GM23338 (cell line): ENCODE measurements at regions not wholly inside any gene's neighbourhood (a gene's known extent, or its start where the extent isn't known, plus 50 kb on each side); places are given as distances from the start of the nearest gene placed in this dataset.

ENCODE experiments used
- ATAC-seq: fragments of 200-7000 bp; cut with Tn5 transposase; 3 replicates; pipeline ENCODE4 v1.9.1; 2020
- DNase-seq: peaks from one replicate; pipeline ENCODE4 v3.0.0-alpha.2; 2015; ENCODE audit warnings: low spot score
- H2AFZ ChIP-seq: fragments of 200-600 bp; sonication (generic); 2 replicates; pipeline ENCODE4 v1.8.0; 2016; ENCODE audit warnings: antibody characterized with exemption, mild to moderate bottlenecking, moderate library complexity
- H3F3A ChIP-seq: fragments of 200-600 bp; sonication (generic); replicated peaks from 2 replicates; pipeline ENCODE4 v1.8.0; 2017; ENCODE audit warnings: antibody characterized with exemption, mixed run types, low read depth
- H3K27ac ChIP-seq: fragments of 200-600 bp; sonication (generic); 2 replicates; pipeline ENCODE4 v1.6.1; 2016; ENCODE audit warnings: low read depth
- H3K27me3 ChIP-seq: fragments of 200-600 bp; sonication (generic); 2 replicates; pipeline ENCODE4 v1.8.0; 2016; ENCODE audit warnings: mild to moderate bottlenecking, mixed run types, moderate library complexity; ENCODE audit not compliant: insufficient read depth
- H3K36me3 ChIP-seq: fragments of 200-600 bp; sonication (generic); 2 replicates; pipeline ENCODE4 v1.8.0; 2016; ENCODE audit warnings: mild to moderate bottlenecking; ENCODE audit not compliant: insufficient read depth
- H3K4me1 ChIP-seq: fragments of 200-600 bp; sonication (generic); 2 replicates; pipeline ENCODE4 v1.8.0; 2016; ENCODE audit warnings: mild to moderate bottlenecking, moderate library complexity; ENCODE audit not compliant: insufficient read depth
- H3K4me2 ChIP-seq: fragments of 200-600 bp; sonication (generic); 2 replicates; pipeline ENCODE4 v1.7.1; 2017; ENCODE audit warnings: mixed run types
- H3K4me3 ChIP-seq: fragments of 200-600 bp; sonication (generic); 2 replicates; pipeline ENCODE4 v1.6.1; 2016; ENCODE audit warnings: mixed run types
- H3K79me2 ChIP-seq: fragments of 200-600 bp; sonication (generic); replicated peaks from 2 replicates; pipeline ENCODE4 v1.8.0; 2017; ENCODE audit warnings: mild to moderate bottlenecking; ENCODE audit not compliant: insufficient read depth
- H3K9me2 ChIP-seq: fragments of 200-600 bp; sonication (generic); 2 replicates; pipeline ENCODE4 v1.8.0; 2017; ENCODE audit not compliant: insufficient read depth
- H4K20me1 ChIP-seq: fragments of 200-600 bp; sonication (generic); replicated peaks from 2 replicates; pipeline ENCODE4 v1.8.0; 2017; ENCODE audit warnings: mild to moderate bottlenecking; ENCODE audit not compliant: insufficient read depth
- H3K27ac Mint-ChIP-seq: 2 replicates; pipeline ENCODE4 v1.8.0; 2020; ENCODE audit warnings: inconsistent platforms, mild to moderate bottlenecking, moderate library complexity, mixed read lengths
- H3K27me3 Mint-ChIP-seq: 3 replicates; pipeline ENCODE4 v1.8.0; 2022; ENCODE audit warnings: low read depth, mild to moderate bottlenecking, moderate library complexity, mixed read lengths, inconsistent platforms; ENCODE audit not compliant: insufficient read depth, poor library complexity
- H3K36me3 Mint-ChIP-seq: 3 replicates; pipeline ENCODE4 v1.8.0; 2021; ENCODE audit warnings: low read depth, mild to moderate bottlenecking, inconsistent platforms, moderate library complexity, mixed read lengths
- H3K4me1 Mint-ChIP-seq: 3 replicates; pipeline ENCODE4 v1.8.0; 2020; ENCODE audit warnings: mild to moderate bottlenecking, inconsistent platforms, mixed read lengths
- H3K4me3 Mint-ChIP-seq: 3 replicates; pipeline ENCODE4 v1.8.0; 2021; ENCODE audit warnings: moderate library complexity, mild to moderate bottlenecking, inconsistent platforms, mixed read lengths
- H3K9me3 Mint-ChIP-seq: 3 replicates; pipeline ENCODE4 v1.8.0; 2020; ENCODE audit warnings: moderate library complexity, mild to moderate bottlenecking, inconsistent platforms, mixed read lengths
- CREB1 ChIP-seq: fragments of 250-450 bp; sonication (Bioruptor Pico); IDR thresholded peaks from 2 replicates; pipeline ENCODE4 v1.5.0; 2020; ENCODE audit warnings: low read depth, mild to moderate bottlenecking, moderate library complexity
- EZH2 ChIP-seq: fragments of 200-600 bp; sonication (generic); IDR thresholded peaks from one replicate; pipeline ENCODE4 v1.8.0; 2017; ENCODE audit warnings: antibody characterized with exemption, mild to moderate bottlenecking, low read depth; ENCODE audit not compliant: unreplicated experiment
- JUNB ChIP-seq: IDR thresholded peaks from one replicate; pipeline ENCODE4 v1.6.1; 2016; ENCODE audit warnings: antibody characterized with exemption; ENCODE audit not compliant: unreplicated experiment
- NANOG ChIP-seq: IDR thresholded peaks from 2 replicates; pipeline ENCODE4 v1.6.1; 2016; ENCODE audit warnings: antibody characterized with exemption, borderline replicate concordance
- POLR2AphosphoS5 ChIP-seq: IDR thresholded peaks from 2 replicates; pipeline ENCODE4 v1.6.1; 2016; ENCODE audit warnings: antibody characterized with exemption, low read depth
- STAT1 ChIP-seq: IDR thresholded peaks from one replicate; pipeline ENCODE4 v1.6.1; 2016; ENCODE audit warnings: antibody characterized with exemption; ENCODE audit not compliant: unreplicated experiment
- ZNF114 ChIP-seq: fragments of 250-450 bp; sonication (Bioruptor Pico); IDR thresholded peaks from 2 replicates; pipeline ENCODE4 v1.5.0; 2020; ENCODE audit warnings: mild to moderate bottlenecking, moderate library complexity
- ZNF331 ChIP-seq: fragments of 250-450 bp; sonication (Bioruptor Pico); IDR thresholded peaks from 2 replicates; pipeline ENCODE4 v1.5.0; 2020; ENCODE audit warnings: low read depth, mild to moderate bottlenecking, moderate library complexity
- ZNF462 ChIP-seq: fragments of 250-450 bp; sonication (Bioruptor Pico); IDR thresholded peaks from 2 replicates; pipeline ENCODE4 v1.5.0; 2020; ENCODE audit warnings: mild to moderate bottlenecking, moderate library complexity
- TF ChIP-seq, protein P1 (sequence below), 2 experiments: fragments of 200-600 bp in 1 of 2; sonication (generic) in 1 of 2; conservative IDR thresholded peaks; 2 replicates each; pipeline versions ENCODE4 v1.5.1 to v1.6.1; 2016 to 2017; ENCODE audit warnings: antibody characterized with exemption in 2 of 2, low read depth in 2 of 2, mild to moderate bottlenecking in 2 of 2, moderate library complexity in 1 of 2
- TF ChIP-seq, protein P2 (sequence below): IDR thresholded peaks from one replicate; pipeline ENCODE4 v1.6.1; 2018; ENCODE audit warnings: antibody characterized with exemption; ENCODE audit not compliant: unreplicated experiment
- TF ChIP-seq, protein P3 (sequence below): IDR thresholded peaks from 2 replicates; pipeline ENCODE4 v1.6.1; 2016; ENCODE audit warnings: antibody characterized with exemption

DNA sequence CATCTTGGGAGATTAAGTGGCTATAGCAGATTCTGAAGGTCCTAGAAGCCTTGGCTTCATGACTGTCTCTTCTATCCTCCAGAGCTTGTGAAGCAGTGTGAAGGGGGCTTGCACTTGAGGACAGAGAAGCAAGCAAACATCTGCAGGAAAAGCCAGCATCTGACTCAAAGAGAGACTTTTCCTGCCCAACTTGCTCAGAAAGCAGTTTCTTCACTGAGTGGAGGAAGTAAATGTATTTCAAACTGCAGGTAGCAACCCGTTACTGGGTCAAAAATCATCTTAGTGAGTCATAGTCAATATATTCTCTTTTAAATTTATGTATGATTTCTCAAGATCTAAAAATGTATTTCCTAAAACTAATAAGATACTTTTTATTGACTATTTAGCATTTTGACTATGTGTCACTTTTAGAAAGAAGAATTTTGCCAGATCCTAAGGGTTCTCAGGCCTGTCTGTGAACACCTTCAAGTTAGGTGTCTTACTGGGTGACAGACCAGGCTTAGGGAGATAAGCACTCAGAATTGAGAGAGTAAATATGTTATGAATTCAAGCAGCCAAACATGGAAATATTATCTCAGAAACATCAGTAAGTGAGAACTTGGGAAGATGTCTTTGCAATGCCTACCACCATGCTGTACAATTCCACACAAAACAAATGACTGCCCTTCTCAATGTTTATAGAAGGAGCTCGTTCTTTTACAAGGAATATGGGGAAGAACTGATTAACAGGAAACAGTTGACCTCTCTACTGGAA, 72.6 kb upstream of the DMAC1 start:
- TF ChIP-seq ZNF331 (CRISPR knock-in tag) (no peak), POLR2AphosphoS5 (no peak), STAT1 (no peak), CREB1 (no peak), JUNB (no peak), ZNF114 (CRISPR knock-in tag) (no peak), NANOG (no peak), EZH2 (no peak), ZNF462 (CRISPR knock-in tag) (no peak)
- TF ChIP-seq, protein P1, sequence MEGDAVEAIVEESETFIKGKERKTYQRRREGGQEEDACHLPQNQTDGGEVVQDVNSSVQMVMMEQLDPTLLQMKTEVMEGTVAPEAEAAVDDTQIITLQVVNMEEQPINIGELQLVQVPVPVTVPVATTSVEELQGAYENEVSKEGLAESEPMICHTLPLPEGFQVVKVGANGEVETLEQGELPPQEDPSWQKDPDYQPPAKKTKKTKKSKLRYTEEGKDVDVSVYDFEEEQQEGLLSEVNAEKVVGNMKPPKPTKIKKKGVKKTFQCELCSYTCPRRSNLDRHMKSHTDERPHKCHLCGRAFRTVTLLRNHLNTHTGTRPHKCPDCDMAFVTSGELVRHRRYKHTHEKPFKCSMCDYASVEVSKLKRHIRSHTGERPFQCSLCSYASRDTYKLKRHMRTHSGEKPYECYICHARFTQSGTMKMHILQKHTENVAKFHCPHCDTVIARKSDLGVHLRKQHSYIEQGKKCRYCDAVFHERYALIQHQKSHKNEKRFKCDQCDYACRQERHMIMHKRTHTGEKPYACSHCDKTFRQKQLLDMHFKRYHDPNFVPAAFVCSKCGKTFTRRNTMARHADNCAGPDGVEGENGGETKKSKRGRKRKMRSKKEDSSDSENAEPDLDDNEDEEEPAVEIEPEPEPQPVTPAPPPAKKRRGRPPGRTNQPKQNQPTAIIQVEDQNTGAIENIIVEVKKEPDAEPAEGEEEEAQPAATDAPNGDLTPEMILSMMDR (conservative IDR thresholded peaks at IDR 0.05; ENCODE audit: low read depth in 2 of 2), result no peak
- TF ChIP-seq, protein P2, sequence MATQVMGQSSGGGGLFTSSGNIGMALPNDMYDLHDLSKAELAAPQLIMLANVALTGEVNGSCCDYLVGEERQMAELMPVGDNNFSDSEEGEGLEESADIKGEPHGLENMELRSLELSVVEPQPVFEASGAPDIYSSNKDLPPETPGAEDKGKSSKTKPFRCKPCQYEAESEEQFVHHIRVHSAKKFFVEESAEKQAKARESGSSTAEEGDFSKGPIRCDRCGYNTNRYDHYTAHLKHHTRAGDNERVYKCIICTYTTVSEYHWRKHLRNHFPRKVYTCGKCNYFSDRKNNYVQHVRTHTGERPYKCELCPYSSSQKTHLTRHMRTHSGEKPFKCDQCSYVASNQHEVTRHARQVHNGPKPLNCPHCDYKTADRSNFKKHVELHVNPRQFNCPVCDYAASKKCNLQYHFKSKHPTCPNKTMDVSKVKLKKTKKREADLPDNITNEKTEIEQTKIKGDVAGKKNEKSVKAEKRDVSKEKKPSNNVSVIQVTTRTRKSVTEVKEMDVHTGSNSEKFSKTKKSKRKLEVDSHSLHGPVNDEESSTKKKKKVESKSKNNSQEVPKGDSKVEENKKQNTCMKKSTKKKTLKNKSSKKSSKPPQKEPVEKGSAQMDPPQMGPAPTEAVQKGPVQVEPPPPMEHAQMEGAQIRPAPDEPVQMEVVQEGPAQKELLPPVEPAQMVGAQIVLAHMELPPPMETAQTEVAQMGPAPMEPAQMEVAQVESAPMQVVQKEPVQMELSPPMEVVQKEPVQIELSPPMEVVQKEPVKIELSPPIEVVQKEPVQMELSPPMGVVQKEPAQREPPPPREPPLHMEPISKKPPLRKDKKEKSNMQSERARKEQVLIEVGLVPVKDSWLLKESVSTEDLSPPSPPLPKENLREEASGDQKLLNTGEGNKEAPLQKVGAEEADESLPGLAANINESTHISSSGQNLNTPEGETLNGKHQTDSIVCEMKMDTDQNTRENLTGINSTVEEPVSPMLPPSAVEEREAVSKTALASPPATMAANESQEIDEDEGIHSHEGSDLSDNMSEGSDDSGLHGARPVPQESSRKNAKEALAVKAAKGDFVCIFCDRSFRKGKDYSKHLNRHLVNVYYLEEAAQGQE, result no peak
- TF ChIP-seq, protein P3, sequence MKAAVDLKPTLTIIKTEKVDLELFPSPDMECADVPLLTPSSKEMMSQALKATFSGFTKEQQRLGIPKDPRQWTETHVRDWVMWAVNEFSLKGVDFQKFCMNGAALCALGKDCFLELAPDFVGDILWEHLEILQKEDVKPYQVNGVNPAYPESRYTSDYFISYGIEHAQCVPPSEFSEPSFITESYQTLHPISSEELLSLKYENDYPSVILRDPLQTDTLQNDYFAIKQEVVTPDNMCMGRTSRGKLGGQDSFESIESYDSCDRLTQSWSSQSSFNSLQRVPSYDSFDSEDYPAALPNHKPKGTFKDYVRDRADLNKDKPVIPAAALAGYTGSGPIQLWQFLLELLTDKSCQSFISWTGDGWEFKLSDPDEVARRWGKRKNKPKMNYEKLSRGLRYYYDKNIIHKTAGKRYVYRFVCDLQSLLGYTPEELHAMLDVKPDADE, result no peak
- no peaks in the 10 kb centered on the region; the same call in 1 of the 2 replicates for H3K36me3 ChIP-seq
- no peak for DNase-seq
- H3K4me1 ChIP-seq, result no peaks in the 10 kb centered on the region
- H3K27me3 ChIP-seq, result no peaks in the 10 kb centered on the region
- H3K79me2 ChIP-seq, result no peaks in the 10 kb centered on the region
- no peak overlapping the region for H3K4me2 ChIP-seq
- H3K27me3 Mint-ChIP-seq, result no peaks in the 10 kb centered on the region
- no peak overlapping the region for H2AFZ ChIP-seq
- H3K27ac Mint-ChIP-seq, result no peak overlapping the region
- H4K20me1 ChIP-seq, result no peaks in the 10 kb centered on the region
- no peaks in the 10 kb centered on the region for H3K9me2 ChIP-seq
- H3K4me1 Mint-ChIP-seq, result no peaks in the 10 kb centered on the region
- no peaks in the 10 kb centered on the region for H3F3A ChIP-seq
- H3K27ac ChIP-seq, result no peak overlapping the region
- H3K9me3 Mint-ChIP-seq, result peaks cover 17% of the 10 kb centered on the region
- no peak for ATAC-seq
- H3K4me3 ChIP-seq, result no peak overlapping the region
- no peak overlapping the region for H3K4me3 Mint-ChIP-seq
- peaks cover 5% of the 10 kb centered on the region; the same call in 2 of the 3 replicates for H3K36me3 Mint-ChIP-seq
